ENCODE measurements at regions not wholly inside any gene's neighbourhood (a gene's known extent, or its start where the extent isn't known, plus 50 kb on each side); places are given as distances from the start of the nearest gene placed in this dataset.
A peak's percentile ranks its signal among the peaks of the same experiment; 100 is the strongest.

DNA sequence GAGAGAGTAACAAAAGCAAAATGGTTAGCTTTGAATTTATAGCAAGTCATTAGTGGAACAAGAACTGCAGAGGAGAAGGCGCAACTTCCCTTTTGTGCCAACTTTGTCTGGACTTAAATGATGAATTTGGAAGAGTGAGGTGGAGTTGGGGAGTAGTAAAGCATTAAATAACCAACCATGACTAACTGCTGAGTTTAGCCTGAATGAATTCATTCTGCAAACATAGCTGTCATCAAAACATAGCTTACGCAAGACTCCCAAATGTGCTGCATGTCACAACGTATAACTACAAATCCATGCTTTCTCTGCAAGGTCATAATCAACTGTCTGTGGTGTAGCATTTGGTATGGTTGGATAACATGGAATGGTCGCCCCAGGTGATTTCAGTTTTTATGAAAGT lies 75.9 kb upstream of the RPL34 start:
- Mint-ChIP-seq H3K36me3 (no peaks in the 10 kb centered on the region), H3K27me3 (ENCODE audit: low read depth in 3 of 3) (no peaks in the 10 kb centered on the region), H3K27ac (no peak overlapping the region), H3K4me1 (peaks cover 5% of the 10 kb centered on the region), H3K9me3 (peaks cover 9 to 32% (median 18%) of the 10 kb centered on the region in 7 donors), H3K4me3 (no peak overlapping the region)
- Histone ChIP-seq H3K4me1 (ENCODE audit: control insufficient read depth in 1 of 2, insufficient read depth in 2 of 2, low read length in 2 of 2) (no peaks in the 10 kb centered on the region), H3K79me2 (ENCODE audit: insufficient read depth, low read length) (no peaks in the 10 kb centered on the region), H3K4me2 (replicated peaks; ENCODE audit: extremely low read depth, low read length, poor library complexity, severe bottlenecking) (no peak overlapping the region), H3K27me3 (ENCODE audit: control insufficient read depth in 2 of 2, insufficient read depth in 2 of 2, low read length in 2 of 2) (no peaks in the 10 kb centered on the region), H3K27ac (ENCODE audit: low read depth in 1 of 2, low read length in 2 of 2) (no peak overlapping the region), H3K9me3 (replicated peaks in 1 of 2; ENCODE audit: control insufficient read depth in 1 of 2, insufficient read depth in 1 of 2, low read length in 2 of 2) (peaks cover 6 to 9% of the 10 kb centered on the region in 2 donors), H3K36me3 (replicated peaks in 1 of 2; ENCODE audit: control insufficient read depth in 1 of 2, insufficient read depth in 2 of 2, low read length in 2 of 2) (no peaks in the 10 kb centered on the region), H3K4me3 (replicated peaks in 1 of 3; ENCODE audit: low read depth in 2 of 3, low read length in 3 of 3) (no peak overlapping the region), H3K9ac (ENCODE audit: insufficient read depth, low read length, poor library complexity, severe bottlenecking) (no peak overlapping the region), H2AFZ (ENCODE audit: insufficient read depth, low read depth, low read length, poor library complexity, severe bottlenecking) (no peak overlapping the region), H4K20me1 (ENCODE audit: insufficient read depth, low read length) (no peaks in the 10 kb centered on the region)
- DNase-seq = peak in 1 of 3 donors; percentile 3
- TF ChIP-seq, protein P1, sequence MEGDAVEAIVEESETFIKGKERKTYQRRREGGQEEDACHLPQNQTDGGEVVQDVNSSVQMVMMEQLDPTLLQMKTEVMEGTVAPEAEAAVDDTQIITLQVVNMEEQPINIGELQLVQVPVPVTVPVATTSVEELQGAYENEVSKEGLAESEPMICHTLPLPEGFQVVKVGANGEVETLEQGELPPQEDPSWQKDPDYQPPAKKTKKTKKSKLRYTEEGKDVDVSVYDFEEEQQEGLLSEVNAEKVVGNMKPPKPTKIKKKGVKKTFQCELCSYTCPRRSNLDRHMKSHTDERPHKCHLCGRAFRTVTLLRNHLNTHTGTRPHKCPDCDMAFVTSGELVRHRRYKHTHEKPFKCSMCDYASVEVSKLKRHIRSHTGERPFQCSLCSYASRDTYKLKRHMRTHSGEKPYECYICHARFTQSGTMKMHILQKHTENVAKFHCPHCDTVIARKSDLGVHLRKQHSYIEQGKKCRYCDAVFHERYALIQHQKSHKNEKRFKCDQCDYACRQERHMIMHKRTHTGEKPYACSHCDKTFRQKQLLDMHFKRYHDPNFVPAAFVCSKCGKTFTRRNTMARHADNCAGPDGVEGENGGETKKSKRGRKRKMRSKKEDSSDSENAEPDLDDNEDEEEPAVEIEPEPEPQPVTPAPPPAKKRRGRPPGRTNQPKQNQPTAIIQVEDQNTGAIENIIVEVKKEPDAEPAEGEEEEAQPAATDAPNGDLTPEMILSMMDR (IDR thresholded peaks at IDR 0.05) = no peak
- intact Hi-C loops (cut with micrococcal nuclease) = no loop called here
- WGBS (ENCODE audit: insufficient coverage) = 92% methylated on average over 2 of the region's 4 CpGs

DNA sequence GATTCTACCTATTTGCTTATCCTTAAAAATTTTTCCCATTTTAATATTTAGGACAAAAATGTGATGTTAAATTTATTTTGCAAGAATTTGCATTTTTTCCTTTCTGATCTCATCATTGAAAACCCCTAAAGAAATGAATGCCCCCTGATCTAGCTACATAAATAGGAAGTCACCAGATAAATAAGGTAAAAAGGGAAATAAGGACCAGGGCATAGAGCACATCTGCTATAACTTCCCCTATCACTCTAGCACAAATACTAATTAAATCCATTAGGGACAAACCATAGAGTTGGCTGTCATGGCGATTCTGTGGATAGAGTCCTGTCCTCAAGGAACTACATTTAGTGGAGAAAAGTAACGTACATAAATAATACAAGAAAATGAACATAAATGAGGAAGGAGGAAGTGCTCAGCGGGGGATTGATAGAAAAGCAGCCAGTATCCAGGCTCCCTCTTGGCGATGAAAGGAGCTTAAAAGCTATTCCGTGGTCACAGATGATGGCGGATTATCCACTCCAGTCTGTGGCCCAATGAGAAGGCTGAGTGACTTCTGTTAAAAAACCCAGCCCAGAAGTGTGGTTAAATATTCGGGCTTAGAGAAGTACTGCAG lies 76.9 kb upstream of the RPL34 start:
- H3K9ac ChIP-seq (ENCODE audit: insufficient read depth, low read length, poor library complexity, severe bottlenecking) = no peak overlapping the region
- no peak overlapping the region for H3K27ac Mint-ChIP-seq
- TF ChIP-seq, protein P1 (IDR thresholded peaks at IDR 0.05) = no peak
- no peak overlapping the region for H2AFZ ChIP-seq (ENCODE audit: insufficient read depth, low read depth, low read length, poor library complexity, severe bottlenecking)
- no peaks in the 10 kb centered on the region for H3K79me2 ChIP-seq (ENCODE audit: insufficient read depth, low read length)
- H3K4me1 Mint-ChIP-seq = peaks cover 5% of the 10 kb centered on the region
- peaks cover 6 to 30% (median 17%) of the 10 kb centered on the region in 7 donors for H3K9me3 Mint-ChIP-seq
- no peak overlapping the region for H3K4me3 Mint-ChIP-seq
- H3K4me2 ChIP-seq (replicated peaks; ENCODE audit: extremely low read depth, low read length, poor library complexity, severe bottlenecking) = no peak overlapping the region
- H4K20me1 ChIP-seq (ENCODE audit: insufficient read depth, low read length) = no peaks in the 10 kb centered on the region
- H3K4me3 ChIP-seq (replicated peaks in 1 of 3; ENCODE audit: low read depth in 2 of 3, low read length in 3 of 3) = no peak overlapping the region
- no peaks in the 10 kb centered on the region for H3K4me1 ChIP-seq (ENCODE audit: control insufficient read depth in 1 of 2, insufficient read depth in 2 of 2, low read length in 2 of 2)
- no peaks in the 10 kb centered on the region for H3K27me3 Mint-ChIP-seq (ENCODE audit: low read depth in 3 of 3)
- no peaks in the 10 kb centered on the region for H3K36me3 ChIP-seq (replicated peaks in 1 of 2; ENCODE audit: control insufficient read depth in 1 of 2, insufficient read depth in 2 of 2, low read length in 2 of 2)
- H3K27me3 ChIP-seq (ENCODE audit: control insufficient read depth in 2 of 2, insufficient read depth in 2 of 2, low read length in 2 of 2) = no peaks in the 10 kb centered on the region
- 100% methylated on average over 1 of the region's 7 CpGs for WGBS (ENCODE audit: insufficient coverage)
- H3K9me3 ChIP-seq (replicated peaks in 1 of 2; ENCODE audit: control insufficient read depth in 1 of 2, insufficient read depth in 1 of 2, low read length in 2 of 2) = peaks cover 6 to 9% of the 10 kb centered on the region in 2 donors
- no peak for DNase-seq
- no peaks in the 10 kb centered on the region for H3K36me3 Mint-ChIP-seq
- no peak overlapping the region for H3K27ac ChIP-seq (ENCODE audit: low read depth in 1 of 2, low read length in 2 of 2)
- intact Hi-C loops (cut with micrococcal nuclease) = no loop called here
